HEK293T (cell line): ENCODE measurements at regions not wholly inside any gene's neighbourhood (a gene's known extent, or its start where the extent isn't known, plus 50 kb on each side); places are given as distances from the start of the nearest gene placed in this dataset.

ENCODE experiments used
- CTCF ChIA-PET: fragments of 350-600 bp; formaldehyde crosslinking; extraction: SDS; loops from one replicate; lab custom pipeline; 2021; ENCODE audit warnings: antibody characterized with exemption, inconsistent platforms; lab: Yijun Ruan, JAX
- POLR2A ChIA-PET: fragments of 350-600 bp; formaldehyde crosslinking; extraction: SDS; loops from one replicate; lab custom pipeline; 2020; ENCODE audit warnings: antibody characterized with exemption, inconsistent platforms; lab: Yijun Ruan, JAX
- DNase-seq: peaks from one replicate; pipeline ENCODE4 v3.0.0; 2012; ENCODE audit warnings: mixed read lengths; ENCODE audit errors: extremely low spot score
- ARNT ChIP-seq: fragments of 450-650 bp; IDR thresholded peaks from 2 replicates; pipeline ENCODE4 v1.6.1; 2017; ENCODE audit warnings: mild to moderate bottlenecking
- BHLHE40 ChIP-seq: fragments of 450-650 bp; IDR thresholded peaks from 2 replicates; pipeline ENCODE4 v1.6.1; 2016; ENCODE audit warnings: mild to moderate bottlenecking, moderate library complexity, borderline replicate concordance
- CTBP1 ChIP-seq: fragments of 450-650 bp; IDR thresholded peaks from 2 replicates; pipeline ENCODE4 v1.6.1; 2016; ENCODE audit warnings: borderline replicate concordance
- ELF4 ChIP-seq: fragments of 450-650 bp; IDR thresholded peaks from 2 replicates; pipeline ENCODE4 v1.6.1; 2017; ENCODE audit warnings: antibody characterized with exemption
- FOXA1 ChIP-seq: fragments of 450-650 bp; IDR thresholded peaks from 2 replicates; pipeline ENCODE4 v1.6.1; 2016; ENCODE audit warnings: mild to moderate bottlenecking
- FOXK2 ChIP-seq: fragments of 450-650 bp; IDR thresholded peaks from 2 replicates; pipeline ENCODE4 v1.6.1; 2016; ENCODE audit warnings: mild to moderate bottlenecking
- FOXM1 ChIP-seq: fragments of 450-650 bp; IDR thresholded peaks from 2 replicates; pipeline ENCODE4 v1.6.1; 2017; ENCODE audit warnings: mild to moderate bottlenecking, borderline replicate concordance
- HDGF ChIP-seq: fragments of 450-650 bp; IDR thresholded peaks from 2 replicates; pipeline ENCODE4 v1.6.1; 2017; ENCODE audit warnings: antibody characterized with exemption, borderline replicate concordance
- L3MBTL2 ChIP-seq: fragments of 450-650 bp; conservative IDR thresholded peaks from 2 replicates; pipeline ENCODE4 v1.6.1; 2016; ENCODE audit warnings: mild to moderate bottlenecking
- LEF1 ChIP-seq: fragments of 450-650 bp; IDR thresholded peaks from 2 replicates; pipeline ENCODE4 v1.6.1; 2017; ENCODE audit warnings: mild to moderate bottlenecking, borderline replicate concordance
- NFRKB ChIP-seq: fragments of 450-650 bp; IDR thresholded peaks from 2 replicates; pipeline ENCODE4 v1.6.1; 2016; ENCODE audit warnings: mild to moderate bottlenecking, moderate library complexity
- PKNOX1 ChIP-seq: fragments of 450-650 bp; IDR thresholded peaks from 2 replicates; pipeline ENCODE4 v1.6.1; 2016
- SP1 ChIP-seq: fragments of 450-650 bp; IDR thresholded peaks from 2 replicates; pipeline ENCODE4 v1.6.1; 2017
- SUZ12 ChIP-seq: fragments of 450-650 bp; IDR thresholded peaks from 2 replicates; pipeline ENCODE4 v1.6.1; 2016; ENCODE audit warnings: mild to moderate bottlenecking
- TARDBP ChIP-seq: fragments of 450-650 bp; IDR thresholded peaks from 2 replicates; pipeline ENCODE4 v1.6.1; 2016
- ZNF384 ChIP-seq: fragments of 450-650 bp; IDR thresholded peaks from 2 replicates; pipeline ENCODE4 v1.6.1; 2016

GRCh38 chr12:58665375-58665774 is 254.9 kb downstream of the LRIG3 start:
- ChIA-PET POLR2A (no interaction called here), CTCF (no interaction called here)
- no peak for DNase-seq
- TF ChIP-seq ELF4 = no peak
- no peak for TF ChIP-seq ARNT
- no peak for TF ChIP-seq PKNOX1
- no peak for TF ChIP-seq CTBP1
- no peak for TF ChIP-seq HDGF
- TF ChIP-seq SP1 = no peak
- TF ChIP-seq FOXA1 = no peak
- TF ChIP-seq L3MBTL2 = no peak
- no peak for TF ChIP-seq SUZ12
- no peak for TF ChIP-seq LEF1
- no peak for TF ChIP-seq FOXM1
- TF ChIP-seq TARDBP = no peak
- TF ChIP-seq BHLHE40 = no peak
- no peak for TF ChIP-seq ZNF384
- no peak for TF ChIP-seq FOXK2

GRCh38 chr12:58668233-58668632 is 252.1 kb downstream of the LRIG3 start:
- no peak for DNase-seq
- POLR2A ChIA-PET = no interaction called here
- CTCF ChIA-PET = no interaction called here
- TF ChIP-seq ARNT (no peak), L3MBTL2 (no peak), LEF1 (no peak), HDGF (no peak), PKNOX1 (no peak), NFRKB (no peak)

- no peak for DNase-seq
- TF ChIP-seq FOXK2 (no peak), L3MBTL2 (no peak), FOXM1 (no peak), BHLHE40 (no peak), TARDBP (no peak), CTBP1 (no peak), HDGF (no peak), ARNT (no peak), FOXA1 (no peak), LEF1 (no peak), ELF4 (no peak), ZNF384 (no peak), NFRKB (no peak), SUZ12 (no peak), SP1 (no peak), PKNOX1 (no peak)
- CTCF ChIA-PET = no interaction called here
- POLR2A ChIA-PET = no interaction called here
Measured at GRCh38 chr12:58668871-58669270, 251.4 kb downstream of the LRIG3 start.

- TF ChIP-seq CTBP1 (no peak), SP1 (no peak), ELF4 (no peak), PKNOX1 (no peak), SUZ12 (no peak), FOXA1 (no peak), BHLHE40 (no peak), NFRKB (no peak), FOXM1 (no peak)
- POLR2A ChIA-PET = no interaction called here
- CTCF ChIA-PET = no interaction called here
- no peak for DNase-seq
Measured at GRCh38 chr12:58670623-58671022, 249.7 kb downstream of the LRIG3 start.

- DNase-seq = no peak
- TF ChIP-seq ARNT = no peak
- no peak for TF ChIP-seq BHLHE40
- TF ChIP-seq L3MBTL2 = no peak
- TF ChIP-seq SP1 = no peak
- no peak for TF ChIP-seq FOXK2
- TF ChIP-seq PKNOX1 = no peak
- TF ChIP-seq TARDBP = no peak
- TF ChIP-seq FOXA1 = no peak
- no peak for TF ChIP-seq ELF4
- TF ChIP-seq SUZ12 = no peak
- no peak for TF ChIP-seq LEF1
- no peak for TF ChIP-seq CTBP1
- TF ChIP-seq FOXM1 = no peak
- no peak for TF ChIP-seq NFRKB
- TF ChIP-seq ZNF384 = no peak
- no peak for TF ChIP-seq HDGF
- CTCF ChIA-PET = no interaction called here
- POLR2A ChIA-PET = no interaction called here
Measured at GRCh38 chr12:58671196-58671595, 249.1 kb downstream of the LRIG3 start.
